Ovary (tissue), 7 donors: ENCODE measurements at regions not wholly inside any gene's neighbourhood (a gene's known extent, or its start where the extent isn't known, plus 50 kb on each side); places are given as distances from the start of the nearest gene placed in this dataset.

Source experiments
- DNase-seq, 5 donors: peaks; one replicate each; pipeline ENCODE4 v3.0.0-alpha.2; 2019 to 2020
- H3K27ac ChIP-seq, 2 donors: fragments of 200-600 bp; one replicate each; pipeline versions ENCODE4 v1.5.1 to v1.8.0; 2019 to 2022
- H3K27me3 ChIP-seq: fragments of 200-600 bp; one replicate; pipeline ENCODE4 v1.8.0; 2022
- H3K36me3 ChIP-seq: fragments of 200-600 bp; sonication (generic); one replicate; pipeline ENCODE4 v1.5.1; 2019
- H3K4me1 ChIP-seq: one replicate; pipeline ENCODE4 v1.8.1; 2013; ENCODE audit warnings: mild to moderate bottlenecking, moderate library complexity; ENCODE audit not compliant: insufficient read depth
- H3K4me3 ChIP-seq: fragments of 200-600 bp; sonication (generic); one replicate; pipeline ENCODE4 v1.5.1; 2017
- H3K9me3 ChIP-seq, 2 donors: fragments of 200-600 bp in 1 of 2; sonication (generic) in 1 of 2; one replicate each; pipeline versions ENCODE4 v1.5.1 to v1.8.1; 2013 to 2019; ENCODE audit warnings: mild to moderate bottlenecking in 1 of 2, moderate library complexity in 1 of 2
- EP300 ChIP-seq: sonication (generic); formaldehyde crosslinking; IDR thresholded peaks from one replicate; pipeline ENCODE4 v1.6.1; 2017; ENCODE audit warnings: antibody characterized with exemption
- POLR2A ChIP-seq: fragments of 450-650 bp; IDR thresholded peaks from one replicate; pipeline ENCODE4 v1.6.1; 2017; ENCODE audit warnings: antibody characterized with exemption, mild to moderate bottlenecking, moderate library complexity
- WGBS, 3 donors: extraction: QIAGEN DNeasy Blood & Tissue Kit in 1 of 3; methylation state at CpG; one replicate each; pipeline versions ENCODE4 v1.1.5 to v1.1.7; 2013 to 2017; 5-methylcytosine and 5-hydroxymethylcytosine counted together
- intact Hi-C, 4 donors: fragments of 100-400 bp; cut with DNase I; formaldehyde crosslinking; loops; one replicate each; pipeline versions ENCODE4 v1.11.0 to v1.15.1; 2022 to 2023
- TF ChIP-seq, protein P1 (sequence below), 3 donors: fragments of 450-650 bp in 2 of 3; fragments of 200-600 bp in 1 of 3; IDR thresholded peaks; one replicate each; pipeline versions ENCODE4 v1.5.1 to v1.8.0; 2016 to 2022; ENCODE audit warnings: antibody characterized with exemption in 3 of 3, mild to moderate bottlenecking in 1 of 3
- donor health status: DM: no; HTN: no; CAD: no; lungs with moderate emphysema.
- donor health status: DM: no; HTN: no; CAD: no.
- donor health status: Bipolar disorder and iron deficiency.
- donor health status: DM: no; HTN: no; CAD: no.
- donor health status: DM: yes; HTN: yes; CAD: no.

DNA sequence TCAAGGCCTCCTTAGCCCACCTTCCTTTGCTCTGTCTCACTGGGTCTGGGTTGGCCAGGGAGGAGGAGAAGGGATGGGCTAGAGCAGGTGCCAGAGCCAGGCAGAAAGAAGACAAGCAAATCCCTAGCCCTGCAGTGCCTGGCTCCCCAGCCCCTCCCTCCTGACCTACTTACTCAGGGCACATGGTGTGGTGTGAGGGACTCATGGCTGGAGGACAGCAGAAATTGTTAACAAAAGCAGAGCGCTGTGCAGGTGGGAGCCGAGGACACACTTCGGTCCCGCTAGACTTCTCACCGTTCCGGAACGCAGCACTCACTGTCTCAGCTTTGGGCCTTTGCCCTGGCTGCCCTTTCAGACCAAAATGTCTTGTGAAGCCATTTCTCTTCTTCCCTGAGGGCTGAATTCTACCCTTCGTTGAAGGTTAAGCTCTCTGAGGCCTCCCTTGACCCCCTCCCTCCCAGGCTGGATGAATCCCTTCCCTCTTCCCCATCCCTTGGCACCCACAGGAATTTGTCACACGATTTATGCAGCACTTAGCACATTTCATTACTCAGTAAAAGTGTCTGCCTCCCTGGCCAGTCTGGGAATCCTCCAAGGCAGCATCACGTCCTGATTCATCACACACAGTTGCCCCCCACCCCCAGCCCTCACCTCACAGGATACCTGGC, 263.9 kb upstream of the TRPC7 start:
- WGBS, 3 donors = 70 to 76% (median 73%) methylated on average over 10 of the region's 10 CpGs
- intact Hi-C loops = no loop called here

DNA sequence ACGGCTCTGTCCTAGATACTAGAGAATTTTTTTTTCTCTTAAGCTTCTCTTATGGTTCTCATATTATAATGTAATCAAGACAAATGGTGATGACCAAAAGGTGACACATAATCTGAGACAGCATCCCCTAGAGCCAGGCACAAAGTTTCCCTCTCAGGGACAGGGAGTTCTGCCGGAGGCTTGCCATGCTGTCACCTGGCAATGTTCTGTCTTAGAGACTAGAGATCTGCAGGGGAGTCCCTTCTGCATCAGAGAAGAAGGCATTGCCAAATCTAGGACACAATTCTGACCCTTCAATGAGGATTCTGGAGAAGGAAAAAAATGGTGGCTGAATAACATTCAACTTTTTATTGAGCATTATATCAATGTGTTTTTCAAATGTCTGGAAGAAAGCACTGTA, 261.2 kb upstream of the TRPC7 start:
- H3K27me3 ChIP-seq = no peaks in the 10 kb centered on the region
- intact Hi-C loops = no loop called here
- TF ChIP-seq EP300 = no peak
- no peak for TF ChIP-seq POLR2A
- TF ChIP-seq, protein P1, sequence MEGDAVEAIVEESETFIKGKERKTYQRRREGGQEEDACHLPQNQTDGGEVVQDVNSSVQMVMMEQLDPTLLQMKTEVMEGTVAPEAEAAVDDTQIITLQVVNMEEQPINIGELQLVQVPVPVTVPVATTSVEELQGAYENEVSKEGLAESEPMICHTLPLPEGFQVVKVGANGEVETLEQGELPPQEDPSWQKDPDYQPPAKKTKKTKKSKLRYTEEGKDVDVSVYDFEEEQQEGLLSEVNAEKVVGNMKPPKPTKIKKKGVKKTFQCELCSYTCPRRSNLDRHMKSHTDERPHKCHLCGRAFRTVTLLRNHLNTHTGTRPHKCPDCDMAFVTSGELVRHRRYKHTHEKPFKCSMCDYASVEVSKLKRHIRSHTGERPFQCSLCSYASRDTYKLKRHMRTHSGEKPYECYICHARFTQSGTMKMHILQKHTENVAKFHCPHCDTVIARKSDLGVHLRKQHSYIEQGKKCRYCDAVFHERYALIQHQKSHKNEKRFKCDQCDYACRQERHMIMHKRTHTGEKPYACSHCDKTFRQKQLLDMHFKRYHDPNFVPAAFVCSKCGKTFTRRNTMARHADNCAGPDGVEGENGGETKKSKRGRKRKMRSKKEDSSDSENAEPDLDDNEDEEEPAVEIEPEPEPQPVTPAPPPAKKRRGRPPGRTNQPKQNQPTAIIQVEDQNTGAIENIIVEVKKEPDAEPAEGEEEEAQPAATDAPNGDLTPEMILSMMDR (IDR thresholded peaks at IDR 0.05) = no peak
- no peak overlapping the region for H3K4me3 ChIP-seq
- 81 to 92% (median 83%) methylated on average over 2 of the region's 2 CpGs for WGBS, 3 donors
- H3K36me3 ChIP-seq = no peaks in the 10 kb centered on the region
- no peaks in the 10 kb centered on the region for H3K9me3 ChIP-seq
- H3K27ac ChIP-seq = no peak overlapping the region
- no peaks in the 10 kb centered on the region for H3K4me1 ChIP-seq
- no peak for DNase-seq

More for the DNA sequence above, 263.9 kb upstream of the TRPC7 start:
- Histone ChIP-seq H3K36me3 (no peaks in the 10 kb centered on the region), H3K4me3 (no peak overlapping the region), H3K4me1 (no peaks in the 10 kb centered on the region), H3K9me3 (no peaks in the 10 kb centered on the region), H3K27me3 (no peaks in the 10 kb centered on the region), H3K27ac (no peak overlapping the region)
- DNase-seq = no peak
- TF ChIP-seq, protein P1 (IDR thresholded peaks at IDR 0.05) = no peak
- TF ChIP-seq POLR2A (no peak), EP300 (no peak)

DNA sequence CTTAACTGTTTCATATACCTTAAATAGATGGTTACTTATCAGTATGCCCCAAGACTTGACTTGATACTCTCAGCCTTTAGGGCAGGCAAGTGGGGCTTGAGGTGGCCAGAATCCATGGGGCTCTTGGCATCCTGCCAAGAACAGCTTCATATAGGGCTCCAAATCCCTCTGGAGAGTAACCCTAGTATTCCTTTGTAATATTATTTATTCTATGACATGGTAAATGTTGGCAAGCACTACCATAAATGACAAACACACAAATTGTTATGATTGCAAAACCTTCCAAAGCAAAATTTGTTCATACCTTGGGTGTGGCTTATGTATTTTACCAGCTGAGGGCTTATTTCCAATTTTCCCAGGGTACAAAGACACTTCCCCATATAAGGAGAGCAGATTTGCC, 257.4 kb upstream of the TRPC7 start:
- H3K27me3 ChIP-seq = no peaks in the 10 kb centered on the region
- H3K36me3 ChIP-seq = no peaks in the 10 kb centered on the region
- no peaks in the 10 kb centered on the region for H3K4me1 ChIP-seq
- intact Hi-C loops = no loop called here
- no peak for DNase-seq
- no peak overlapping the region for H3K4me3 ChIP-seq
- H3K9me3 ChIP-seq = no peaks in the 10 kb centered on the region
- H3K27ac ChIP-seq = no peak overlapping the region
- TF ChIP-seq, protein P1 (IDR thresholded peaks at IDR 0.05) = no peak
- TF ChIP-seq POLR2A (no peak), EP300 (no peak)

DNA sequence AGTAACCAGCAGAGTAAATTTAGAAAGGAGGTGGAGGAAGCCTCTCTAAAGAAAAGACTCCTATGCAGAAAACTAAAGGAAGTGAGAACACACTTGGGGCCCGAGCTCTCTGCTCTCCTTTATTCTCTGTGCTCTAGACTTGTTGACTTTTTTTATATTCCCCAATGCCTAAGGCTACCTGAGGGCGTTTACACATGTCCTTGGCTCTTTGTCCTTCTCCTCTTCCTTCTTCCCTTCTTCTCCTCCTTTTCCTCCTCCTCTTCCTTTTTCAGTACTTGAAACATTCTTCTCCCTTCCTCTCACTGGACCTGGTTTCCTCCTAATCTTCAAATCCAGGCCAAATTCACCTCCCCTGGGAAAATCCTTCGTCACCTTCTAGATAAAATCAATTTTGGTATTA, 256.4 kb upstream of the TRPC7 start:
- Histone ChIP-seq H3K4me3 (no peak overlapping the region), H3K36me3 (no peaks in the 10 kb centered on the region), H3K27ac (no peak overlapping the region), H3K4me1 (no peaks in the 10 kb centered on the region), H3K9me3 (no peaks in the 10 kb centered on the region), H3K27me3 (no peaks in the 10 kb centered on the region)
- DNase-seq = no peak
- intact Hi-C loops = no loop called here
- 43 to 58% (median 50%) methylated on average over 3 of the region's 3 CpGs for WGBS, 3 donors
- TF ChIP-seq EP300 (no peak), POLR2A (no peak)
- TF ChIP-seq, protein P1 (IDR thresholded peaks at IDR 0.05) = no peak
